ENCODE measurements at regions not wholly inside any gene's neighbourhood (a gene's known extent, or its start where the extent isn't known, plus 50 kb on each side); places are given as distances from the start of the nearest gene placed in this dataset.

DNA sequence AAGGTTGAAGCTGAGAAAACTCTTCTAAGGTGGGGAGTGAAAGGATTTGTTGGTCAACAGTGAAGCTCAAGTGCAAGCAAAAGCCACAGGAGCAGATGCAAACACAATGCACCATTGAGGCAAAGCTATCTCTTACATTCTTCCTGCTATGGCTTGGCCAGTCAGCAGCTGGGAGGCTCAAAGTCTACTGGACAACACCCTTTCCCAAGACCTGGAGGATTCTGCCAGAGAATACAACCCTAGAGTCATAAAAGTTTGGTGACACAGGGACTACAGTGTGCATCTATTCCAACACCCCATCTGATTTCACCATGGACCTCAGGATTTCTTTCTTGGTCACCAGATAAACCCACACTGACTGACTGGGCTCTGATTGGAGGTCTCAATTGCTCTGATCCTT lies 342.0 kb downstream of the HRH4 start:
- TF ChIP-seq GATA2 (IDR thresholded peaks at IDR 0.05; ENCODE audit: low read depth, low read length) (no peak), GATA3 (IDR thresholded peaks at IDR 0.05; ENCODE audit: low read depth, low read length) (no peak)

DNA sequence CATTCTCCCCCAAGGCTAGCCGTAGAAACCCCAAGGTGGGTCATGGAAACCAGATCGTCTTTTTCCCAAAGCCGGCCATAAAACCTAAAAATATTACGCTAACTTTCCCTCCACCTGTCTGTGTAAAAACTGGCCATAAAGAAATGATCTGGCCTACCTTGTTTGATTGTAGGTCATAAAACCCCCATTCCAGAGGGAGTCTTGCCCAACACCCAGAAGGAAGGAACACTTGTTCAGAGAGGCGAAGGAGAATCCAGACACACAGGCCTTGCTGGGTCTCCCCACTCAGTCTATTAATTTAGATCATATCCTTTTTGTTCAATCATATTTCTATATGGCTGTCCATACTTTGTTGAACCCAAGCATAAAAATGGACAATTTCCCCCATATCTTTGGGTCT lies 344.7 kb downstream of the HRH4 start:
- TF ChIP-seq GATA3 (IDR thresholded peaks at IDR 0.05; ENCODE audit: low read depth, low read length) (no peak), GATA2 (IDR thresholded peaks at IDR 0.05; ENCODE audit: low read depth, low read length) (no peak)

DNA sequence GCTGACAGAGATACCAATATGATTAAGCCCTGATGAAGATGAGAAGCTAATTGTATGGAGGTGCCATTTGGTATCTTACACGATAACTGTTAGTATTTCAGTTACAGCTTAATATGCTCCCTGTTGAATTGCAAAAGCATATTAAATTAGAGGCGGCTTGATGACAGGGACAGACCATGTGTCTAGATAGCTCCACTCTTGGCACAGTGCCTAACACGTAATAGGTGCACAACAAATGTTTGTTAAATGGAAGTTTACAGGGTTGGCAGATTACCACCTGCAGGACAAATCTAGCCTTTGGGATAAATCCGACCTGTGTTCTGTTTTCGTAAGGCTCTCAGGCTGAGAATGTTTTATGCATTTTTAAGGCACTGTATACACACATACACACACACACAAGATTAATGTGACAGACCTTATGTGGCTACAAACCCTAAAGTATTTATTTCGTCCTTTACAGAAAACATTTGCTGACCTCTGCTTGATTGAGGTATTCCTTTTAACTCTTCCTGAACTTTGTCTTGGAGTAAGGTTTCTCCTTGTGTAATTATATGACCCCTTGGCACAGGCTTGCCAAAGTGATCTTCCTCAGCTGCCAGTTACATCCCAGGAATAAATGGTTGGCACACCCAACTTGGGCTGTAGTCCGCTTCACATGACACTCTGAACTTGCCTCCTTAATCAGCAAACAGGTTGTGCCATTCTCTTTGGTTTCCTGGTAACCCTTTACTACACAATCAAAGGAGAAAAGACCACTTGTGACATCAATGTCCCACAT lies 348.9 kb downstream of the HRH4 start:
- TF ChIP-seq GATA3 (IDR thresholded peaks at IDR 0.05; ENCODE audit: low read depth, low read length) (no peak), GATA2 (IDR thresholded peaks at IDR 0.05; ENCODE audit: low read depth, low read length) (no peak)

DNA sequence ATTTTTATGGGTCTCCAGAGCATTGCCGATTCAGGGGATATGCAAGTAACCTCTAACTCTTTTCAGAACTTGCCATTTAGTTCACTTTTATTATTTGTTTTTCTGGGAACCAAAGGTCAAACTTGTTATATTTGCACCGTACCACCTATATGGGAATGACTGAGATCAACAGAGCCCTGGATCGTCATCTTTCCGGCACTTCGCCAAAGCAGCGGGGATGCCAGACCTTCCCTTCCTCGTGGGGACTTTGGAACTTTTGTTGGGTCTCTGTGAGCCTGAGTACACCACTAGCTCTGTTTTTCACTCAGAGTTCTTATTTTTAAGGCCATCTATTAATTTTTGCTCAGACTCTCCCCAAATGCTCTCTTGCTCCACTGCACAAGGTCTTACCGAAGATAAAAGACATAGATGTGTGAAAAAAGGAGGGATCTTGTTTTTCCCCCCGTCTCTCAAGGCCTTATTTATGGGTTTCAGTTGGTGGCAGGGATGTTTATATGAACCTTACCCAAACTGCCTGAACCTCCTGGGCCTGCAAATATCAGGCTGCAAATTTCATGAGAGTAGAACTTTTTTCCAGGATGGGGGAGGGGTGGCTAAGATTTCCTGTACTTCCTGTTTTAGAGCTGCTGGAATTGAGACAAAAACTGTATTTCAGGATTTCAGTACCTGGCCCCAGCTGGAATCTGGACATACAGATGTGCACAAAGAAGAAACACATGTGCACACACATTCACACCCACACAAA lies 350.3 kb downstream of the HRH4 start:
- TF ChIP-seq GATA3 (IDR thresholded peaks at IDR 0.05; ENCODE audit: low read depth, low read length) (no peak), GATA2 (IDR thresholded peaks at IDR 0.05; ENCODE audit: low read depth, low read length) (no peak)

DNA sequence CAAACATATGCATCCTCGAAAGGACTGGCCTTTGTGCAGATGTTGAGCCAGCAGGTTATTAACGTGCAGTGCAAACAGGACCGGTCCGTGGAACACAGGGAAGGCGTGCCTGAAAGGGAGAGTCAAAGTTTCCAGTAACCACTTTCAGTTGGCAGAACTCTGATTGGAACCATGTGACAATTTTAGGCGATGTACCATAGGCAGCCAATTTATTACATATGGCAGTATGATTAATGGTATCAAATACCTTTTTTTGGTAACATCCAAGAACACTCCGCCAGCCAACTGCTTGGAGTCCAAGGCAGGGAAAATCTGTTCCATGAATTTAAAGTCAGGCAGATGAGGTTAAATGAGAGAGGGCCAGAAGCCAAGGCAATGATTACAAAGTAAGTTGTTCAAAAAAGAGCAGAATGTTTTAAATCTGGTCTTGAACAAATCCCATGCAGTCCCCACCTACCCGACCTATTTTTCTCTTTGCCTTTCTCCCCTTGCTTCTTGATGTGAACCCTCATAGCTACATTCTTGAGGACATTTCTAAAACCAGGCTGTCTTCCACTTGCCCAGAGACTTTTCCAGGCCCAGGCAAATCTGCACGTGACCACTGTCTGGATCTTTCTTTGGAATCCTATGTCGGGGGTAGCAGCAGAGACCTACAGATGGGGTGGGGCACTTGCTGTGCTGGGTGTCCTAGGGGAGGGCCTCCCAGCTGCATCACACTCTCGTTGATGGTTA lies 351.7 kb downstream of the HRH4 start:
- no peak for TF ChIP-seq GATA2 (IDR thresholded peaks at IDR 0.05; ENCODE audit: low read depth, low read length)
- TF ChIP-seq GATA3 (IDR thresholded peaks at IDR 0.05; ENCODE audit: low read depth, low read length), result no peak

DNA sequence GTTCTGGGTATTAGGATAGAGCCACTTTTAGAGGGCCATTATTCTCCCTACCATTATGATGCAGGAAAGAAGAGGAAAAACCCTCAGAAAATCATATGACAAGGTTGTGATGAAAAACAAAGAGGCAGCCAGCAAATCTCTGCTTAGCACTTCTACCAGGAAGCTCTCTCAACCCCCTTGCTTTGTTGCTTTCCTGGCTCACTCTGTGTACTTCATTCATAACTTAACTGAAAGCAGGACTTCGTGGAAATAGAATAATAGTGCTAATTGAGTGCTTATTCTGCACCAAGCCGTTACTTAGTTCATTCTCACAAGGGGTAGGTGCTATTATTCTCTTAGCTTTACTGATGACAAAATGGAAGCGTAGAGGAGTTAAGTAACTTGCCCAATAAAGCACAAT lies 354.1 kb downstream of the HRH4 start:
- TF ChIP-seq GATA3 (IDR thresholded peaks at IDR 0.05; ENCODE audit: low read depth, low read length) (no peak), GATA2 (IDR thresholded peaks at IDR 0.05; ENCODE audit: low read depth, low read length) (no peak)

DNA sequence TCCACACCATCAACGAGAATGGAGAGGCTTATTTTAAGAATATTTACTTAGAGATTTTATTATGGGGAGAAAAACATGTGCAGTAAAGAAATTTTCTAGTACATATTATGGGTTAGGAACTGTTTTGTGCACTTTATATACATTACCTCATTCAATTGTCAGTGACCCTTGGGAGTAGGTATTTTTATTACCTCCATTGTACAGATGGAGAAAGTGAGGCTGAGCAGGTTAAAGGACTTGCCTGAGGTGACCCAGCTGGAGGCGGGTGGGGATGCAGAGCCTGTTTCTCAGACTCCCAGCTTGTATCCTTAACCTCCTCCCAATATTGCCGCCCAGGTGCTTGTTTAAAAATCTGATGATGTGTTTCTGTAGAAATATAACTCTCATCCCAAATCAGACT lies 356.7 kb downstream of the HRH4 start:
- TF ChIP-seq GATA3 (IDR thresholded peaks at IDR 0.05; ENCODE audit: low read depth, low read length), result no peak
- no peak for TF ChIP-seq GATA2 (IDR thresholded peaks at IDR 0.05; ENCODE audit: low read depth, low read length)

DNA sequence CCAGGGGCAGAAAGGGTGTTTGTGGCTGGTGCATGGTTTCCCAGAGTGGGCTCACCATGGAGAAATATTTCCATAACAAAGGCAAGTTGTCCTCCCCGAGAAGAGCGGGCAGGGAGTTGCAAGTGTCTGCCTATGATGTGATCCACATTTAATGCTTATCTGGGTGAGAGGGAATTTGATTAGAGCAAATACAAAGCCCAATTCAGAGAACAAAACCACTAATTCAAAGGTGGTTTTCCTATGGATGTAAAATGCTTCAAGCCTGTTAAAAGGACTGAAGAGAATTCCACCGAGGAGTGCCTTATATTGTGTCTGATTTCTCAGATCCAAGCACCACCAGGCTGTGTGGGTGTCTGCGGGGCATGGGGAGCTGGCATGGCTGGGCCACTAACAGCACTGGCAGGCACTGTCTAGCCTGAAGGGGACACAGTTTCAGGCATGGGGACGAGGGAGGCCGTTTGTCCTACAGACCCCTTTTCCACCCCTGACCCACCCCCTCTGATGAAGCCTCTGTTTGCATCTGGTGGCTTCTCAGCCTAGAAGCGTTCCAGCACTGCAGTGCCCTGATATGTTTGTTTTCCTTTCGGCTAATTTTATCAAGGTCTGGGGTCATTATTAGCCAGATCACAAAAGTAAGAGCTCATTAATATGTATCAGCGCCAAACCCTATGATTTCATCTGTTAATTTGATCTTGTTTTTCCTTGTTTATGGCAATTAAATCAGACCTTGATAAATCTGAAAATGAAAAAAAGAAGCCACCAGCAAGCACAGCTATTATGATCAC lies 357.3 kb downstream of the HRH4 start:
- no peak for TF ChIP-seq GATA3 (IDR thresholded peaks at IDR 0.05; ENCODE audit: low read depth, low read length)
- peak; percentile 20; the same call in 1 of the 2 replicates for TF ChIP-seq GATA2 (IDR thresholded peaks at IDR 0.05; ENCODE audit: low read depth, low read length)

DNA sequence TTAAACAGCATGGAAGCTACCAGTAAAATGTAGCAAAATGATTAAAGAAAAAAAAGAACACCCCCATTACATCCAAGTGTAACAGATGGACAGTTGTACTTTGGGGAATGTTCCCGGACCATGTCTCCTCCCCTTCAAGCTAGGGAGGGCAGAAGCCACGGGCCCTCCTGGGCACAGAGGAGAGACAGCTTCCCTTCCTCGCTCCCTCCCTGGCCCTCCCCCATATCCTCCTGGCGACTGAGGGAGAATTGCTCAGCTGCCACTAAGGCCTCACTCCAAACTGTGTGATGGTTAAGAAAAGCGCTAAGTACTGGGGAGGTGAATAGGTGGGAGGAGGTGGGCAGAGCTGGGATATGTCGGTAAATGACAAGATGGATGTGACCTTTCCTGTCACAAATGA lies 358.0 kb downstream of the HRH4 start:
- TF ChIP-seq GATA2 (IDR thresholded peaks at IDR 0.05; ENCODE audit: low read depth, low read length), result no peak
- TF ChIP-seq GATA3 (IDR thresholded peaks at IDR 0.05; ENCODE audit: low read depth, low read length), result no peak

DNA sequence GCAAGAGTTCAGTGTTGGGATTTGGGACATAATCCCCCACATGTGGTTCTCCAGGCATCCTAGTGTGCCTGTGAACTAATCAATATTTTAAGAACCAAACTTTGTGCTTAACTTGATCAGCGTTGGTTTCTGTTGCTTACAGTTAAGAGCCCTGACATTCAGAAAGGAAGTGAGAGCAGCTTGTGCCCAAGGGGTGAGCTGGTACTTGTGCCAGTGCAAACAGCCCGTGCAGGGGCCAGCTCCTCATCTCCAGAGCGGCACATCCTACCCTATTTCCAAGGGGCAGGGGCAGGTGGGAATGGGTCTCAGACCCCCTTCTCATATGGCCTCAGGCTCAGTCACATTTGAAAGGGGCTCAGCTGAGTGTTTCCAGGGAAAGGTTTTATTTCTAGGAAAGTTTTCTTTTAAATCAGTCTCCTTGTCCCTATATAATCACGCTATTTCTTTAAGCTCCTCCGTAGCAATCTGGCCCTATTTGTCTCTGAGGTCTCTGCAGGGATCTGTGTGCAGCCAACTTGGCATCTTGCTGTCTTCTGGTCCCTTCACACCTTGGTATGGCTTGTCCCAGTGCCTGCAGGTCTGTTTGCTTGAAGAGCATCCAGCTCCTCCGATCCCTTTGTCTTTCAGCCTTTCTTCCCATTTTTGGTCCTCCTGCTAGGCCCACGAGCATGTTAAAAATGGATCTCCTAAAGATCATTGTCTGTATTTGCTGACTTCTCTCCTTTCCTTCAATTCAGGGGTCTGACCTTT lies 358.9 kb downstream of the HRH4 start:
- TF ChIP-seq GATA2 (IDR thresholded peaks at IDR 0.05; ENCODE audit: low read depth, low read length) (no peak), GATA3 (IDR thresholded peaks at IDR 0.05; ENCODE audit: low read depth, low read length) (no peak)

DNA sequence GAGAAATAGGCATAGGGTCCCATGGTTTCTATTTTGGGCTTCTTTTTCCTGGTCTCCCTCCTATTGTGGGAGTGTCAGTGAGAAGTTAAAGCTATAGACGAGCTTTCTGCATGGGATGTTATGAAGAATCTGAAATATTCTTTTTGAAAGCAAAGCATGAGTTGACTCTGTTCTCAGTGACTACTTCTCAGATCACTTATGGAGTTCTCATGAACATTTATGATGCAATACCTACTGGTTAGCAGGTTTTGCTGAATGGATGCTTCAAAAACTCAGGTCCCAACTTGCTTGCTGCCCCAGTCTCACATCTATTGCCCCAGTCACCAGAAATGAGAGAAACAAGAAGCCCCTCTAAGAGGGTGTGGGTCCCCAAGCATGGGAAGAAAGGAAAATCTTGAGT lies 365.0 kb downstream of the HRH4 start:
- TF ChIP-seq GATA3 (IDR thresholded peaks at IDR 0.05; ENCODE audit: low read depth, low read length) (no peak), GATA2 (IDR thresholded peaks at IDR 0.05; ENCODE audit: low read depth, low read length) (no peak)

DNA sequence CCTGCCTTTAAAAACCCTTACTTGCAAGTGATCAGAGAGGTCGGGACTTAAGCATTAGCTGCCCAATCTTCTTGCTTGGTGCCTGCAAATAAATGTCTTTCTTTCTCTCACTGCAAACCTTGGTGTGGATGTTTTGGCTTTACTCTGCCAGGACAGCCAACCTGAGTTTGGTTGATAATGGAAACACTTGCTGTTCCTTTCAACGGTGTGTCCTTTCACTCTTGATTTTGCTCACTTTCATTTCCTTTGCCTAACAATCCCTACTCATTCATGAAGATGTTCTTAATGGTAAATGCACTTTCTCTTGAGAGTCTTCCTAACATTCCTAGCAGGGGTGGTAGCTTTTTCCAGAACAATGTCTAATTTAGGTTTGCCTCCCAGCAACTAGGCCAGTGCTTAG lies 366.2 kb downstream of the HRH4 start:
- TF ChIP-seq GATA3 (IDR thresholded peaks at IDR 0.05; ENCODE audit: low read depth, low read length) (no peak), GATA2 (IDR thresholded peaks at IDR 0.05; ENCODE audit: low read depth, low read length) (no peak)

DNA sequence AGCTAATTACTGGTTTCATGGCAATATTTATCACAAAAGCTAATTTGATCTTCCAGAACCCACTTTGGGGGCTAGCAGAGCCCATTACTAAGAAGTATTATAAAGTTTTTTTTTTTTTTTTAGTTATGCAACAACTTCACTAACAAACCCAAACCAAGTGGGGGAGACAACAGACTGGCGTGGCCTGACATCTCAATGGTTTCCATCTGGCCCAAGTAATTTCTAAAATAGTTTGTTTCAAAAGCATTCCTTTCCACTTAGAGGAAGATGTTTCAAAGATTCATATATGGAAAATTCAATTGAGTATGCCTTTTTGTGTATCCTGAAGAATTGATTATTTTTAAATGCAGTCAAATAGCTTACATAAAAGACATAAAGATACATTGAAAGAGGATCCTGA lies 367.1 kb downstream of the HRH4 start:
- no peak for TF ChIP-seq GATA3 (IDR thresholded peaks at IDR 0.05; ENCODE audit: low read depth, low read length)
- TF ChIP-seq GATA2 (IDR thresholded peaks at IDR 0.05; ENCODE audit: low read depth, low read length), result no peak
